ENCODE measurements at regions not wholly inside any gene's neighbourhood (a gene's known extent, or its start where the extent isn't known, plus 50 kb on each side); places are given as distances from the start of the nearest gene placed in this dataset.

GRCh38 chr20:17786221-17786718, 86.5 kb downstream of the BANF2 start:
- H3K4me3 ChIP-seq (ENCODE audit: low read depth, low read length) = no peak overlapping the region
- H3K36me3 ChIP-seq (ENCODE audit: control insufficient read depth in 2 of 2, insufficient read depth in 1 of 2, low read length in 2 of 2) = no peaks in the 10 kb centered on the region
- TF ChIP-seq HOXA7 (CRISPR knock-in tag; IDR thresholded peaks at IDR 0.05; ENCODE audit: borderline replicate concordance) = no peak
- H3K27ac ChIP-seq (ENCODE audit: extremely low read depth, low read depth, low read length) = no peak overlapping the region
- H3K9me3 ChIP-seq (ENCODE audit: control insufficient read depth, insufficient read depth, low read depth, low read length) = no peaks in the 10 kb centered on the region
- POLR2A ChIA-PET = no interaction called here
- H3K4me1 ChIP-seq (ENCODE audit: control insufficient read depth, insufficient read depth, low read length) = no peaks in the 10 kb centered on the region
- CTCF ChIA-PET = no interaction called here

Measured in HEK293 (cell line).